PFSK-1 (cell line): ENCODE measurements at regions not wholly inside any gene's neighbourhood (a gene's known extent, or its start where the extent isn't known, plus 50 kb on each side); places are given as distances from the start of the nearest gene placed in this dataset.

ENCODE experiments used
- POLR2AphosphoS5 ChIP-seq: IDR thresholded peaks from 2 replicates; pipeline ENCODE4 v1.6.1; 2012; ENCODE audit warnings: low read depth, mild to moderate bottlenecking, control low read depth, low read length, moderate library complexity
- SIN3A ChIP-seq: IDR thresholded peaks from 2 replicates; pipeline ENCODE4 v1.6.1; 2012; ENCODE audit warnings: mild to moderate bottlenecking, low read length, moderate library complexity, borderline replicate concordance; ENCODE audit not compliant: insufficient read depth
- TAF1 ChIP-seq: IDR thresholded peaks from 2 replicates; pipeline ENCODE4 v1.6.1; 2012; ENCODE audit warnings: low read length, control low read depth, borderline replicate concordance; ENCODE audit not compliant: insufficient read depth
- TF ChIP-seq, protein P1 (sequence below), 2 experiments: IDR thresholded peaks; 2 replicates each; pipeline versions ENCODE4 v1.6.1 to v1.8.0; 2011 to 2012; ENCODE audit warnings: low read depth in 2 of 2, low read length in 2 of 2, control low read depth in 1 of 2, inconsistent platforms in 1 of 2, mild to moderate bottlenecking in 1 of 2, moderate library complexity in 1 of 2; ENCODE audit not compliant: insufficient read depth in 1 of 2

DNA sequence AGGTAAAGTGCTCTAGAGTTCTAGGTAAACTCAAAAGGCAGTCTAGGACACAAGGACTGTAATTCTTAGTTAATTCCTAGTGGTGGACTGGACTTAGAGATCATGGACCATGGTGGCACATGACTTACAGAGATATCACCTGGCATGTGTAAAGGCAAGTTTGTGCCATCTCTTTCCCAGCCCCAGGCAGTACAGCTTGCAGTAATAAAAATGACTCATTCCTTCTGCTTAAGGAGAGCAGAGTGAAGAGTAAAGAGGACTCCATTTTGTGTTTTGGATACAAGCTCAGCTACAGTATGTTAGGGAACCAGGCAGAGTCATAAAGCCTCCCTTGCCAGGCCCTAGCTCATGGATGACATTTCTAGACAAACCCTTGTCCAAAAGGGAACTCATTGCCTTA lies 629.9 kb downstream of the JRKL start:
- TF ChIP-seq, protein P1, sequence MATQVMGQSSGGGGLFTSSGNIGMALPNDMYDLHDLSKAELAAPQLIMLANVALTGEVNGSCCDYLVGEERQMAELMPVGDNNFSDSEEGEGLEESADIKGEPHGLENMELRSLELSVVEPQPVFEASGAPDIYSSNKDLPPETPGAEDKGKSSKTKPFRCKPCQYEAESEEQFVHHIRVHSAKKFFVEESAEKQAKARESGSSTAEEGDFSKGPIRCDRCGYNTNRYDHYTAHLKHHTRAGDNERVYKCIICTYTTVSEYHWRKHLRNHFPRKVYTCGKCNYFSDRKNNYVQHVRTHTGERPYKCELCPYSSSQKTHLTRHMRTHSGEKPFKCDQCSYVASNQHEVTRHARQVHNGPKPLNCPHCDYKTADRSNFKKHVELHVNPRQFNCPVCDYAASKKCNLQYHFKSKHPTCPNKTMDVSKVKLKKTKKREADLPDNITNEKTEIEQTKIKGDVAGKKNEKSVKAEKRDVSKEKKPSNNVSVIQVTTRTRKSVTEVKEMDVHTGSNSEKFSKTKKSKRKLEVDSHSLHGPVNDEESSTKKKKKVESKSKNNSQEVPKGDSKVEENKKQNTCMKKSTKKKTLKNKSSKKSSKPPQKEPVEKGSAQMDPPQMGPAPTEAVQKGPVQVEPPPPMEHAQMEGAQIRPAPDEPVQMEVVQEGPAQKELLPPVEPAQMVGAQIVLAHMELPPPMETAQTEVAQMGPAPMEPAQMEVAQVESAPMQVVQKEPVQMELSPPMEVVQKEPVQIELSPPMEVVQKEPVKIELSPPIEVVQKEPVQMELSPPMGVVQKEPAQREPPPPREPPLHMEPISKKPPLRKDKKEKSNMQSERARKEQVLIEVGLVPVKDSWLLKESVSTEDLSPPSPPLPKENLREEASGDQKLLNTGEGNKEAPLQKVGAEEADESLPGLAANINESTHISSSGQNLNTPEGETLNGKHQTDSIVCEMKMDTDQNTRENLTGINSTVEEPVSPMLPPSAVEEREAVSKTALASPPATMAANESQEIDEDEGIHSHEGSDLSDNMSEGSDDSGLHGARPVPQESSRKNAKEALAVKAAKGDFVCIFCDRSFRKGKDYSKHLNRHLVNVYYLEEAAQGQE (IDR thresholded peaks at IDR 0.05; ENCODE audit: insufficient read depth in 1 of 2, low read depth in 2 of 2, low read length in 2 of 2) = no peak
- TF ChIP-seq SIN3A (no peak), POLR2AphosphoS5 (no peak), TAF1 (no peak)
